CD14-positive monocyte (primary cell): ENCODE measurements at regions not wholly inside any gene's neighbourhood (a gene's known extent, or its start where the extent isn't known, plus 50 kb on each side); places are given as distances from the start of the nearest gene placed in this dataset.

Experiments
- DNase-seq, 3 donors: peaks; one replicate each; pipeline ENCODE4 v3.0.0-alpha.2; 2011 to 2022
- H2AFZ ChIP-seq: 2 replicates; pipeline ENCODE4 v1.6.0; 2012; ENCODE audit warnings: mild to moderate bottlenecking, low read depth, low read length, inconsistent platforms; ENCODE audit not compliant: insufficient read depth, poor library complexity, severe bottlenecking
- H3K27ac ChIP-seq, 2 donors: 1 replicate in 1 of 2; 2 replicates in 1 of 2; pipeline ENCODE4 v1.5.1; 2012 to 2013; ENCODE audit warnings: low read length in 2 of 2, control low read depth in 1 of 2, inconsistent platforms in 1 of 2, low read depth in 1 of 2, mild to moderate bottlenecking in 1 of 2
- H3K27me3 ChIP-seq, 2 donors: one replicate each; pipeline versions ENCODE4 v1.6.0 to v1.6.1; 2011 to 2013; ENCODE audit warnings: low read length in 2 of 2; ENCODE audit not compliant: control insufficient read depth in 2 of 2, insufficient read depth in 2 of 2
- H3K36me3 ChIP-seq, 2 donors: replicated peaks in 1 of 2; 1 replicate in 1 of 2; 2 replicates in 1 of 2; pipeline versions ENCODE4 v1.5.1 to v1.6.1; 2012 to 2013; ENCODE audit warnings: low read length in 2 of 2, control low read depth in 1 of 2, inconsistent platforms in 1 of 2, mild to moderate bottlenecking in 1 of 2; ENCODE audit not compliant: insufficient read depth in 2 of 2, control insufficient read depth in 1 of 2
- H3K4me1 ChIP-seq, 2 donors: 1 replicate in 1 of 2; 2 replicates in 1 of 2; pipeline versions ENCODE4 v1.5.1 to v1.6.1; 2012 to 2013; ENCODE audit warnings: low read length in 2 of 2, control low read depth in 1 of 2, inconsistent platforms in 1 of 2, mild to moderate bottlenecking in 1 of 2, moderate library complexity in 1 of 2; ENCODE audit not compliant: insufficient read depth in 2 of 2, control insufficient read depth in 1 of 2
- H3K4me2 ChIP-seq: replicated peaks from 2 replicates; pipeline ENCODE3; 2012; ENCODE audit warnings: low read length, moderate library complexity, mild to moderate bottlenecking; ENCODE audit not compliant: poor library complexity, severe bottlenecking; ENCODE audit errors: extremely low read depth
- H3K4me3 ChIP-seq, 3 experiments: fragments of 200-600 bp in 1 of 3; sonication (generic) in 1 of 3; replicated peaks in 1 of 3; 1 replicate in 2 of 3; 2 replicates in 1 of 3; pipeline ENCODE4 v1.5.1; 2011 to 2013; ENCODE audit warnings: low read length in 3 of 3, mild to moderate bottlenecking in 3 of 3, control low read depth in 2 of 3, low read depth in 2 of 3, inconsistent platforms in 1 of 3, moderate library complexity in 1 of 3
- H3K79me2 ChIP-seq: 2 replicates; pipeline ENCODE4 v1.6.0; 2012; ENCODE audit warnings: mild to moderate bottlenecking, control low read depth, inconsistent platforms, low read length, moderate library complexity; ENCODE audit not compliant: insufficient read depth
- H3K9ac ChIP-seq: 2 replicates; pipeline ENCODE4 v1.6.0; 2017; ENCODE audit warnings: low read length, mild to moderate bottlenecking; ENCODE audit not compliant: insufficient read depth, poor library complexity, severe bottlenecking
- H3K9me3 ChIP-seq, 2 donors: replicated peaks in 1 of 2; 1 replicate in 1 of 2; 2 replicates in 1 of 2; pipeline versions ENCODE4 v1.5.1 to v1.6.1; 2012 to 2013; ENCODE audit warnings: low read length in 2 of 2, control low read depth in 1 of 2; ENCODE audit not compliant: control insufficient read depth in 1 of 2, insufficient read depth in 1 of 2
- H4K20me1 ChIP-seq: 2 replicates; pipeline ENCODE4 v1.6.0; 2012; ENCODE audit warnings: mild to moderate bottlenecking, low read length, control low read depth, moderate library complexity; ENCODE audit not compliant: insufficient read depth
- H3K27ac Mint-ChIP-seq, 7 donors: one replicate each; pipeline ENCODE4 v1.8.0; 2020; ENCODE audit warnings: mild to moderate bottlenecking in 7 of 7, mixed read lengths in 7 of 7, moderate library complexity in 6 of 7, inconsistent platforms in 2 of 7
- H3K27me3 Mint-ChIP-seq, 3 donors: one replicate each; pipeline ENCODE4 v1.8.0; 2021 to 2022; ENCODE audit warnings: low read depth in 3 of 3, mild to moderate bottlenecking in 3 of 3, mixed read lengths in 3 of 3, moderate library complexity in 3 of 3, inconsistent platforms in 1 of 3
- H3K36me3 Mint-ChIP-seq, 2 donors: one replicate each; pipeline ENCODE4 v1.8.0; 2020; ENCODE audit warnings: mixed read lengths in 2 of 2, inconsistent platforms in 1 of 2, mild to moderate bottlenecking in 1 of 2
- H3K4me1 Mint-ChIP-seq: one replicate; pipeline ENCODE4 v1.8.0; 2020; ENCODE audit warnings: mild to moderate bottlenecking, mixed read lengths
- H3K4me3 Mint-ChIP-seq, 2 donors: one replicate each; pipeline ENCODE4 v1.8.0; 2020; ENCODE audit warnings: mild to moderate bottlenecking in 2 of 2, mixed read lengths in 2 of 2, moderate library complexity in 1 of 2
- H3K9me3 Mint-ChIP-seq, 7 donors: one replicate each; pipeline ENCODE4 v1.8.0; 2020 to 2022; ENCODE audit warnings: mixed read lengths in 7 of 7, mild to moderate bottlenecking in 6 of 7, moderate library complexity in 6 of 7, inconsistent platforms in 2 of 7
- WGBS: methylation state at CpG from one replicate; pipeline ENCODE4 v1.1.5; 2013; ENCODE audit warnings: missing lambda C conversion rate; ENCODE audit not compliant: insufficient coverage; 5-methylcytosine and 5-hydroxymethylcytosine counted together
- intact Hi-C, 2 donors: fragments of 100-400 bp; cut with micrococcal nuclease; formaldehyde crosslinking; loops; one replicate each; pipeline versions ENCODE4 v1.15.0 to v1.15.1; 2023
- TF ChIP-seq, protein P1 (sequence below): fragments of 200-600 bp; IDR thresholded peaks from one replicate; pipeline ENCODE4 v1.8.0; 2022; ENCODE audit warnings: antibody characterized with exemption, mild to moderate bottlenecking

DNA sequence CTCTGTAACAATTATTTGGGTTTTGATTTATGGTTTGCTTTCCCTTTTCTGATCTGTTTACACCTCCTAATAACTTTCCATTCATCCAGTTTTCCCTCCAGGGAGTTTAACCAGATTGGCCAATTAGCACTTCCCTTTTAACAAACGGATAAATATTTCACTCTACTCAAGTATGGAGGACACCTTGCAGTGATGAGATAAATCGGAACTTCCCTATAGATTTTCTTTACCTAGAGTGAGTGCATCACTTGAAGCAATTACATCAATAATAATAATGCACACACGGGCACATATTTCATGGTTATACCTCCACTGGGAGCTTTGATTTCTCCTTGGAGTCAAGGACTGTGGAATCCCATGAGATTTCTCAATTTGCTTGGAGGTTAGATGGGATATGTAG, 239.1 kb upstream of the CFAP20DC start:
- Histone ChIP-seq H2AFZ (no peak overlapping the region), H4K20me1 (no peaks in the 10 kb centered on the region), H3K27me3 (no peaks in the 10 kb centered on the region), H3K9ac (no peak overlapping the region), H3K9me3 (no peaks in the 10 kb centered on the region), H3K27ac (no peak overlapping the region), H3K79me2 (no peaks in the 10 kb centered on the region), H3K4me3 (no peak overlapping the region), H3K4me1 (peaks cover 25 to 26% of the 10 kb centered on the region in 2 donors), H3K36me3 (no peaks in the 10 kb centered on the region), H3K4me2 (no peak overlapping the region)
- Mint-ChIP-seq H3K4me1 (peaks cover 34% of the 10 kb centered on the region), H3K4me3 (no peak overlapping the region), H3K36me3 (peaks cover 0 to 6% of the 10 kb centered on the region in 2 donors), H3K27me3 (no peaks in the 10 kb centered on the region), H3K27ac (peak overlapping the region in 3 of 7 donors; percentile 32 to 78 (median 40)), H3K9me3 (peaks cover 6 to 16% (median 10%) of the 10 kb centered on the region in 7 donors)
- no CpG with 5 or more reads among the region's 3 CpGs for WGBS
- peak in 1 of 3 donors; percentile 10 for DNase-seq
- intact Hi-C loops = loop anchor here in 1 of 2 donors (10.0 kb wide), 1 partner anchor 96 kb away; no protein-coding TSS in a partner anchor
- TF ChIP-seq, protein P1, sequence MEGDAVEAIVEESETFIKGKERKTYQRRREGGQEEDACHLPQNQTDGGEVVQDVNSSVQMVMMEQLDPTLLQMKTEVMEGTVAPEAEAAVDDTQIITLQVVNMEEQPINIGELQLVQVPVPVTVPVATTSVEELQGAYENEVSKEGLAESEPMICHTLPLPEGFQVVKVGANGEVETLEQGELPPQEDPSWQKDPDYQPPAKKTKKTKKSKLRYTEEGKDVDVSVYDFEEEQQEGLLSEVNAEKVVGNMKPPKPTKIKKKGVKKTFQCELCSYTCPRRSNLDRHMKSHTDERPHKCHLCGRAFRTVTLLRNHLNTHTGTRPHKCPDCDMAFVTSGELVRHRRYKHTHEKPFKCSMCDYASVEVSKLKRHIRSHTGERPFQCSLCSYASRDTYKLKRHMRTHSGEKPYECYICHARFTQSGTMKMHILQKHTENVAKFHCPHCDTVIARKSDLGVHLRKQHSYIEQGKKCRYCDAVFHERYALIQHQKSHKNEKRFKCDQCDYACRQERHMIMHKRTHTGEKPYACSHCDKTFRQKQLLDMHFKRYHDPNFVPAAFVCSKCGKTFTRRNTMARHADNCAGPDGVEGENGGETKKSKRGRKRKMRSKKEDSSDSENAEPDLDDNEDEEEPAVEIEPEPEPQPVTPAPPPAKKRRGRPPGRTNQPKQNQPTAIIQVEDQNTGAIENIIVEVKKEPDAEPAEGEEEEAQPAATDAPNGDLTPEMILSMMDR = no peak

DNA sequence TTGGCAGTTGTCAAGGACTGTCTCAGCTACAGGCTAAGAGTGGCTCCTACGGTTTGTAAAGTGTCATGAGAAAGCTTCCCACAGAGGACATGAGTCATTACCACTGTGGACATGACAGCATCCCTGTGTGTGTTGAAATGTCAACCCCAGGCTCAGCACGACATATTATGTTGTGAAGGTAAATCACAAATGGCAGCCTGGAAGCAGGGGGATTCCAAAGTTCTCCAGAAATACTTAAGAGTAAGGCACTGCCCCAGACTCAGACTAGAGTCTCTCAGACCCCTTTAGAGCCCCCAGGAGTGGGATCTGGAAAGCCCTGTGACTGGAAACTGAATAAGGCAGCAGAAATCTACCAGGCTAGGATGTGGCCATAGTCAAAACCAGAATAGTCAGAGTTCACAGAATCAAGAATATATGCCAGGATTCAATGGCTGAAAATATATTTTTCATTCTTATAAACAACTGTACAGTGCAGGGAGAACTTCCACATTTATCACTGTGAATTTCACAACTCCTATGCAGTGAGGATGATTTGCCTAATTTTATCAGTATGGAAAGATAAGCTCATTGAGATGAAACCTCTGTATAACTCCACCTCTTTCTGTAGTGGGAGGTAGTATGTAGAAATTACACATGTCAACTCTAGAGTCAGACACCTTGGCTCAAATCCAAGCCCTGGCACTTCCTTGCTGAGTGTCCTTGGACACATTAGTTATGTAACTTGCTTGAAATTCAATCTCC, 237.1 kb upstream of the CFAP20DC start:
- peaks cover 0 to under 1% (median 0%) of the 10 kb centered on the region in 3 donors for H3K27me3 Mint-ChIP-seq
- H3K36me3 ChIP-seq = no peaks in the 10 kb centered on the region
- no CpG with 5 or more reads among the region's 2 CpGs for WGBS
- TF ChIP-seq, protein P1 = no peak
- H3K4me3 ChIP-seq = peak overlapping the region in 1 of 3 experiments; percentile 16
- H3K4me3 Mint-ChIP-seq = peak overlapping the region; percentile 13 to 62
- H3K9me3 ChIP-seq = no peaks in the 10 kb centered on the region
- H3K27ac Mint-ChIP-seq = peak overlapping the region; percentile 98 to 100 (median 99)
- peaks cover 25 to 26% of the 10 kb centered on the region in 2 donors for H3K4me1 ChIP-seq
- H3K27ac ChIP-seq = peak overlapping the region; percentile 89 to 98
- peaks cover 34% of the 10 kb centered on the region for H3K4me1 Mint-ChIP-seq
- DNase-seq = peak; percentile 91 to 99 (median 95)
- intact Hi-C loops = loop anchor here in 1 of 2 donors (10.0 kb wide), 1 partner anchor 98 kb away; no protein-coding TSS in a partner anchor
- peak overlapping the region; percentile 67 for H3K9ac ChIP-seq
- peaks cover 0 to 1% (median 0%) of the 10 kb centered on the region in 7 donors for H3K9me3 Mint-ChIP-seq
- no peaks in the 10 kb centered on the region for H3K79me2 ChIP-seq
- no peaks in the 10 kb centered on the region for H3K27me3 ChIP-seq
- H3K36me3 Mint-ChIP-seq = peaks cover 0 to 3% of the 10 kb centered on the region in 2 donors
- peak overlapping the region; percentile 33 for H3K4me2 ChIP-seq
- H4K20me1 ChIP-seq = no peaks in the 10 kb centered on the region
- peak overlapping the region; percentile 9 for H2AFZ ChIP-seq
